Right cardiac atrium (tissue), 5 donors: ENCODE measurements at regions not wholly inside any gene's neighbourhood (a gene's known extent, or its start where the extent isn't known, plus 50 kb on each side); places are given as distances from the start of the nearest gene placed in this dataset.

Experiments
- ATAC-seq, 2 donors: fragments of 200-7000 bp; cut with Tn5 transposase; one replicate each; pipeline versions ENCODE4 v1.8.0 to v1.9.1; 2020; ENCODE audit warnings: moderate library complexity in 2 of 2, mild to moderate bottlenecking in 1 of 2
- DNase-seq, 3 donors: peaks; one replicate each; pipeline ENCODE4 v3.0.0-alpha.2; 2020
- H3K27ac ChIP-seq: one replicate; pipeline ENCODE4 v1.5.1; 2013; ENCODE audit warnings: mild to moderate bottlenecking, low read length, control low read depth, moderate library complexity
- H3K27me3 ChIP-seq: one replicate; pipeline ENCODE4 v1.6.1; 2013; ENCODE audit not compliant: control insufficient read depth, insufficient read depth
- H3K4me1 ChIP-seq: one replicate; pipeline ENCODE4 v1.6.1; 2013; ENCODE audit warnings: low read length; ENCODE audit not compliant: control insufficient read depth, insufficient read depth
- H3K4me3 ChIP-seq: one replicate; pipeline ENCODE4 v1.5.1; 2013; ENCODE audit warnings: low read length, control low read depth
- H3K9me3 ChIP-seq: one replicate; pipeline ENCODE4 v1.6.1; 2013; ENCODE audit warnings: low read length; ENCODE audit not compliant: control insufficient read depth
- WGBS: extraction: QIAGEN DNeasy Blood & Tissue Kit; methylation state at CpG from one replicate; pipeline ENCODE4 v1.1.7; 2013; 5-methylcytosine and 5-hydroxymethylcytosine counted together
- intact Hi-C, 4 donors: fragments of 100-400 bp; cut with DNase I; formaldehyde crosslinking; loops; one replicate each; pipeline versions ENCODE4 v1.11.0 to v1.14.0; 2022 to 2023
- donor health status: healthy with polysubstance abuse.
- donor health status: DM: no; HTN: yes; CAD: no.
- donor health status: DM: no; HTN: no; CAD: no.
- donor health status: DM: no; HTN: yes; CAD: no; lungs with severe emphysema.
- donor health status: DM: yes; HTN: yes; CAD: no.

DNA sequence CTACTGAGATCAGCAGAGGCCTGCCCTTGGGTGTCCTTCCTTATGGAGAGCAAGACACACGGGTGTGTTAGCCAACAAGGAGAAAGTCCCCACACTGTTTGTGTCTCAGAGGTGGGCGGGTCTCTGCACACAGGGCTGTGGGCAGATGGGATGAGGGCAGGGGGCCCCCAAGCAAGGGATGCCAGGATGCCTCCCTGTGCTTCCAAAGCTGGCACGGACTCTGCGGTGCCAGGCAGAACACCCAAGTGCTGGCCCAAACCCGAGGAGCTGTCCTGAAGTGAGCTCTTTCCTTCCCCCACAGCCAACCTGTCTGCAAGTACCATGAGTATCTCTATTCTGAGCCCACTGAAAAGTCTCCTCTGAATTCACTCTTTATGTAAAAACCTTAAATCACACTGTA is 273.3 kb downstream of the CTTN start:
- no peak for ATAC-seq
- Histone ChIP-seq H3K4me3 (no peak overlapping the region), H3K4me1 (no peaks in the 10 kb centered on the region), H3K27me3 (no peaks in the 10 kb centered on the region), H3K27ac (no peak overlapping the region), H3K9me3 (no peaks in the 10 kb centered on the region)
- no peak for DNase-seq
- 65% methylated on average over 5 of the region's 5 CpGs for WGBS
- intact Hi-C loops: no loop called here

DNA sequence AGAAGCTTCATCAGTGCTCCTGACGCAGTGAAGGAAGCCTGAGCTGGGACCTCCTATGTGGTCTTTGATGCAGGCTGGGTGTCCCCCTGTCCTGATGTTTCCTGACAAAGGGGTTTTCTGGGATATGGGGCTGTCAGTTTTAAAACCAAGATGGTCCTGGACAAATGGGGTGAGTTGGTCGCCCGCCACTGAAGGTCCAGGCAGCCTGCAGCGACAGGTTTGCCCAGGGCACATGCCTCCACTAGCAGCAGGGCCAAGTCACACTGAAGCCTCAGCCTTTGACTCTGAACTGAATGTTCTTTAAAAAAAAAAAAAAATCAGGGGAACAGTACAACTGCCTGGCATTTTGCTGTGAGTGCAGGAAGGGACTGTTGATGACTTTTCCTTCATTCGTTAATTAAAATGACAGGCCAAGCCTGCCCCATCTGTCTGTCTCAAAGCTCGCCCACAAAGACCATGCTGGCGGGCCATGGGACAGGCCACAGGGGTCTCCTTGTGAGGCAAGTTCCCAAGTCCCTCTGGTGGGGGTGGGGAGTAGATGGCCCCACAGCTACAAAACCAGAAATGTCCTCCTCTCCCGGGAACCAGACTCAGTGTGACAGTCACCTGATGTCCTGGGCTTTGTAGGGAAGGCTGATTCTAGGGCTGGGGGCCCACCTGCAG is 274.8 kb downstream of the CTTN start:
- no peak for DNase-seq
- Histone ChIP-seq H3K4me1 (no peaks in the 10 kb centered on the region), H3K27me3 (no peaks in the 10 kb centered on the region), H3K9me3 (no peaks in the 10 kb centered on the region), H3K27ac (no peak overlapping the region), H3K4me3 (no peak overlapping the region)
- WGBS: 86% methylated on average over 8 of the region's 8 CpGs
- no peak for ATAC-seq
- intact Hi-C loops: no loop called here

DNA sequence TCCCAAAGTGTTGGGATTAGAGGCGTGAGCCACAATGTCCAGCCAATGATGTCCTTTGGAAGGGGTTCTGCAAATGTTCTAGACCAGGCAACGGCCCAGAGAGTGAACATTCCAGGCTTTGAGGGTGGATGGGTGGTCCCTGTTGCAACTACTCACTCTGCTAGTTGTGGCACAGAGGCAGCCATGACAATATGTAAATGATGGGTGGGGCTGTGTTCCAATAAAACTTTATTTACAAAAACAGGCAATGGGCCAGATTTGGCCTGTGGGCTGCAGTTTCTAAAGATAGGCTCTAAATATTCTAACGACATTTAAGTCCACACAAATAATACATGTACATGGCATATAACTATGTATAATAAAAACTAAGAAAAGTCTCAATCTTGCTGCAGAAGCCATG is 276.3 kb downstream of the CTTN start:
- H3K4me1 ChIP-seq: no peaks in the 10 kb centered on the region
- no peak overlapping the region for H3K4me3 ChIP-seq
- H3K27me3 ChIP-seq: no peaks in the 10 kb centered on the region
- ATAC-seq: no peak
- intact Hi-C loops: no loop called here
- 88% methylated on average over 3 of the region's 3 CpGs for WGBS
- H3K9me3 ChIP-seq: no peaks in the 10 kb centered on the region
- no peak overlapping the region for H3K27ac ChIP-seq
- no peak for DNase-seq

DNA sequence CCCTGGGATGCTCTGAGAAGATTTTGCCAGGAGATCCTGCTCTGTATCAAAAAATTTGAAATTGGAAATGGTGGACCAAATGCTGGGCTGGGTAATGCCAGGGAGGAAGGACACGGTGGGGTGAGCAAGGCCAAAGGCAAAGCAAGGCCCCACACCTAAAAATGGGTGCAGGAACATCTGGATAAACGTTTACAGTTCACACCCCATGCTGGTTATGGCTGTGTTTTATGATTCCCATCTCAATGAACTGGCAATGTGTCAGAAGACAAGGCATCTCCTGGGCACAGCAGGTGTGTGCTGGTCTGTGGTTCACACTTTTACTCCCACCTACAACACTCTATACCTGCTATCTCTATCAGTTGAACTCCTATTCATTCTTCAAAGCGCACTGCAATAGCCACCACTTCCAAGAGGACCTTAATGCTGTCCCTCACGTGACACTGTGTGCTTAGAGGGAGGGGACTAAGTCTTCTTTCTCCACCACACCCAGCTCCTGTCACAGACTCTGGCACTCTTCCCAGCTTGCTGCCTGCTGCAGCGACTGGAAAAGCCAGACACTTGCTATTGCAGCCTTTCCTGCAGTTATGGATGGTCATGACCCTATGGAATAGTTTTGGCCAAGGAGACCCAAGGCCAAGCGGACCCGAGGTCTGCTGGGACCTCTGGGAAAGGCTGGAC is 277.5 kb downstream of the CTTN start:
- Histone ChIP-seq H3K4me1 (no peaks in the 10 kb centered on the region), H3K9me3 (no peaks in the 10 kb centered on the region), H3K27ac (no peak overlapping the region), H3K27me3 (no peaks in the 10 kb centered on the region), H3K4me3 (no peak overlapping the region)
- DNase-seq (no peak), ATAC-seq (no peak)
- 60% methylated on average over 7 of the region's 7 CpGs for WGBS
- intact Hi-C loops: no loop called here

DNA sequence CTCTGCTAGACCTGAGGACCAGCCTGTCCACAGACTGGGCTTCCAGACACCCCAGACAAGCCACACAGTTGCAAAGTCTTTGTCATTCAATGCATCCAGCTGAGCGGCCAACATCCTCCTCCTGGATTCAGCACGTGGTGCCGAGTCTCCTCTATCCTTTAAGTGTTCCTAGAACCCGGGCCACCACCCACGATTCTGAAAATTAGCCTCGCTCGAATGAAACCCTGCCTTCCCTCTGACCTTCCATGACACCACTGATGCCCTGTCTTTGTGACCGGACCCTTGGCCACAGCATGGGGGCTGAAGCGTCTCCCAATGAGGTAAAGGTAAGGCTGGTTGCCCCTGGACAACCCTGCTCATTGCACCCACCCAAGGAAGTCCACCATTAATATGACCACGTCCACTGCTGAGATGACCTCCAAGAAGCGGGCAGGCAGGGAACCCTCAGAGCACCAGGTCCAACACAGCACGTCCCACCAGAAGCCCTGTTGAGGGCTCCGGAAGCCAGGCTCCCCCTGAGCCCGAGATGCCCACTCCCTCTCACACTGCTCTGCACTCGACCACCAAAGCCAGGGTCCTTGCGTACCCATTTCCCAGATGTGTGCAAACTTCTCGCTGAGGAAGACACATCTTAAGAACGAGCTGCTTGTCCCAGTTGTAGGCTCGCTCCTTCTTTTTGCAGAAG is 279.0 kb downstream of the CTTN start:
- intact Hi-C loops: no loop called here
- no peaks in the 10 kb centered on the region for H3K4me1 ChIP-seq
- no peak overlapping the region for H3K27ac ChIP-seq
- H3K9me3 ChIP-seq: no peaks in the 10 kb centered on the region
- DNase-seq: peak in 1 of 3 donors; percentile 22
- 89% methylated on average over 19 of the region's 19 CpGs for WGBS
- ATAC-seq: no peak
- H3K4me3 ChIP-seq: no peak overlapping the region
- H3K27me3 ChIP-seq: no peaks in the 10 kb centered on the region

DNA sequence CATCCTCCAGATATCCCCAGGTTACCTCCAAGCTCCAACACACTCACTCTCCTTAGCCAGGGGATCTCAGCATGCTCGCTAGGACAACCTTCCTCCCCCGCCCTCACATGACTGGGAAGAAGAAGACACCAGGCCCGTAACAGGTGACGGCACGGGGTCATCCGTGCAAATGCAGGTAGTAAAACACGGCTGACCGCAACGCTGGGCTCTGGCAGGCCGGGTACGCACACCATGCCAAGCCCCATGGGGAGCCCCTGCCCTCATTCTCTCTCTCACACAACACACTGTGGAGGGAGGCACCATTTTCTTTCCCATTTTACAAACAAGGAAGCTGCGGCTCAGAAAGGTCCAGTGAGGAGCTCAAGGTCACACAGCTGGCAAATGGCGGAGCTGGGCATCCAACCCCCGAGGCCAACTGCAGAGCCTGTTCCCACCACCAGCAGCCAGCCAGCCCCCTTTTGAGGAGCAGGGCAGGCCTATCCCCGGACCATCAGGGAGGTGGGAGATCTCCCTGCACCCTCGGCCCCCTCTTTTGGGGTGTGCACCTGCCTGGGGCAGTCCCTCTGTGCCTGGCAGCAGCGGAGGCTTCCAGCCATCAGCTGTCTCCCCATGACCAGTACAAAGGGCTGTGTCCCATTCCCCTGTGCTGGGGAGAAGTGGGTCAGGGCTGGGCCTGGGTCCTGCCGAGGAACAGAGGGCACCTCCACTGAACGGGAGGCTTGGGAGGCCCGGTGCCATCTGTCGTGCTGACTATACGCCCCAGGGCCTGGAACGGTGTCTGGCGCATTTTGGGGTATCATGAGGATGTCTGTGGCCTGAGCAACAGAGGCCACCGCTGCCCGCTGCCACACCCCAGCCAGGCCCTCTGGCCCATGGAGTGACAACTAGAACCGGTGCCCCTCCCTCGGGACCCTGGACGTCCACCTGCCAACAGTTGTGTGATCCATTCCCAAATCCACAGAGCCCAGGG is 280.9 kb downstream of the CTTN start:
- intact Hi-C loops: no loop called here
- WGBS: 91% methylated on average over 29 of the region's 29 CpGs
- no peaks in the 10 kb centered on the region for H3K27me3 ChIP-seq
- no peaks in the 10 kb centered on the region for H3K4me1 ChIP-seq
- no peak overlapping the region for H3K27ac ChIP-seq
- H3K4me3 ChIP-seq: no peak overlapping the region
- ATAC-seq (no peak), DNase-seq (peak in 1 of 3 donors; percentile 35)
- H3K9me3 ChIP-seq: no peaks in the 10 kb centered on the region

DNA sequence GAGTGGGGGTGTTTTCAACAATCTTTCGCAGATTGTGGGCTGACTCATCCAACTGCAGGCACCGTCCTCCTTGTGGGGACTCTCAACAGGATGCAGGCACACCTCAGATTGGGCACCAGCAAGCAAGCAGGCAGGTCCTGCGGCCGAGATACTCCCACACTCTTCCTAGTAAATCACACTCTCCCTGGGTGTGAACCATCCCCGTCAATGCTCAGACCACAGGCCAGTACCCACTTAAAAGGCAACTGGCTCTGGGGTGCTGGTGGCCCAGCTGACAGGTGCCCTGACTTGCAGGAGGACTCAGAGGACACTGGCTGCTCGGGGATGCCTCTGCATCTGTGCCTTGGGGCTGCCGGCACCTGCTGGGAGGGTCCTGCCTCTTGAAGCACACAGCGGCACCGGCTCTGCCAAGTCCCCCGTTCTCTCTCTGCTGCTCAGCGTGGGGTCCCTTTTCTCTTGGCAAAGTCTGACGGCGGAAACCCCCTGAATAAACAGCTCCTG is 282.5 kb downstream of the CTTN start:
- WGBS: 66% methylated on average over 13 of the region's 13 CpGs
- Histone ChIP-seq H3K27ac (no peak overlapping the region), H3K27me3 (no peaks in the 10 kb centered on the region), H3K4me1 (no peaks in the 10 kb centered on the region), H3K9me3 (no peaks in the 10 kb centered on the region), H3K4me3 (no peak overlapping the region)
- ATAC-seq (no peak), DNase-seq (peak in 1 of 3 donors; percentile 16)
- intact Hi-C loops: no loop called here

DNA sequence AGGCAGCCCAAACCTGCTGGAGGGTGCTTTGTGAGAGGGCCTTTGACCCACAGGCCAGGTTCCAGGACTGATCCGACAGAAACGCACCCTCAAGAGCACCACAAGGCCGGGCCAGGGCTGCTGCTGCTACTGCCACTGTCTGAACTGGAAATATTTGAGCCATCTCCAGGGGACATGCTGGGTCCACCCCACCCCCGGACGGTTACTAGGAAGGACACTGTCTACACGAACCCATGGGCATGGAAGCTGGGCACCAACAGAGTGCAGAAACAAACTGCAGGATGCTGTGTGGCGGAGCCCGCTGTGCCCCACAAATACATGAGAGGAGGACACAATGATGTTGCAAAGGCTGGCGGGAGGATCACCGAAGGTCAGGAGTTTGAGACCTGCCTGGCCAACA is 283.7 kb downstream of the CTTN start:
- Histone ChIP-seq H3K9me3 (no peaks in the 10 kb centered on the region), H3K4me1 (no peaks in the 10 kb centered on the region), H3K27ac (no peak overlapping the region), H3K27me3 (no peaks in the 10 kb centered on the region), H3K4me3 (no peak overlapping the region)
- WGBS: 78% methylated on average over 10 of the region's 10 CpGs
- intact Hi-C loops: no loop called here
- ATAC-seq: no peak
- peak in 1 of 3 donors; percentile 28 for DNase-seq

DNA sequence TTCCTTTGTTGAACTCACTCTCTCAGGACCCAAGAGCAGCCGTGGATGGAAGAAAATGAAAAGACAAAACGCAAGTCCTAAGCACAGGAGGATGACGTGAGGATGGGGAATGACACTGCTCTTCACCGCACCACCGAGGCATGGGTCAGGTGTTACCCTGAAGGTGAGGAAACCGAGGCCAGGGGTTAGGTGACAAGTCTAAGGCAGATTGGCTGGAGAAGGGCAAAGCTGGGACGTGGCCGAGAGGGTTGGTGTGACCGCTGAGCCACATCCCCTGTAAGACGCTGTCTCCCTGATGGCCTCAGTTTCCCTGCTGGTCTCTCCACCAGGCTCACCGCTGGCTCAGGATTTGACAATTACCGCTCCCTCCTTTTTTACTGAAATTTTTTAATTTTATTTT is 284.4 kb downstream of the CTTN start:
- no peak for DNase-seq
- H3K4me3 ChIP-seq: no peak overlapping the region
- intact Hi-C loops: no loop called here
- no peaks in the 10 kb centered on the region for H3K9me3 ChIP-seq
- H3K4me1 ChIP-seq: no peaks in the 10 kb centered on the region
- no peak for ATAC-seq
- WGBS: 93% methylated on average over 12 of the region's 12 CpGs
- no peaks in the 10 kb centered on the region for H3K27me3 ChIP-seq
- H3K27ac ChIP-seq: no peak overlapping the region

DNA sequence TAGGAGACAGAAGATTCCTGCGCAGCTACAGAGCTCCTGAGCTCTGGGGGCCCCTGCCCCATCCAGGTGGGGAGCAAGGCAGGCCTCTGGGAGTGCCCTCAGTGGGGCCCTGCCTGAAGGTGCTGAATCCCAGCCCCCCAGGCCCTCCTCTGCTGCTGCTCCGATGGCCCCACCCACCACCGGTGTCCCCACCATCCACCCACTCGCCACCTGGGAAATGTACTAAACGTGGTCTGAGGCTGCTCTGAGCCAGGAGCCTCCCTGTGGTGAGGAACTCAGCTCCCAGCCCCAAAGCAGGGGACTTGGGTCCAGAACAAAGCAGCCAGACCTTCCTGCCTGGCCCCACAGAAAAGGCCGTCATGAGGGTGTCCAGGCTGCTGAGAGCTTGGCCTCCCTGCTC is 289.4 kb downstream of the CTTN start:
- ATAC-seq (no peak), DNase-seq (no peak)
- WGBS: 71% methylated on average over 6 of the region's 6 CpGs
- no peaks in the 10 kb centered on the region for H3K4me1 ChIP-seq
- H3K9me3 ChIP-seq: no peaks in the 10 kb centered on the region
- intact Hi-C loops: no loop called here
- H3K27ac ChIP-seq: no peak overlapping the region
- H3K27me3 ChIP-seq: no peaks in the 10 kb centered on the region
- no peak overlapping the region for H3K4me3 ChIP-seq
